GM12872 (cell line): ENCODE measurements at regions not wholly inside any gene's neighbourhood (a gene's known extent, or its start where the extent isn't known, plus 50 kb on each side); places are given as distances from the start of the nearest gene placed in this dataset.

Experiments
- TF ChIP-seq, protein P1 (sequence below): IDR thresholded peaks from 3 replicates; pipeline ENCODE4 v1.5.1; 2011; ENCODE audit warnings: low read depth, mild to moderate bottlenecking, low read length, moderate library complexity; ENCODE audit not compliant: insufficient read depth

DNA sequence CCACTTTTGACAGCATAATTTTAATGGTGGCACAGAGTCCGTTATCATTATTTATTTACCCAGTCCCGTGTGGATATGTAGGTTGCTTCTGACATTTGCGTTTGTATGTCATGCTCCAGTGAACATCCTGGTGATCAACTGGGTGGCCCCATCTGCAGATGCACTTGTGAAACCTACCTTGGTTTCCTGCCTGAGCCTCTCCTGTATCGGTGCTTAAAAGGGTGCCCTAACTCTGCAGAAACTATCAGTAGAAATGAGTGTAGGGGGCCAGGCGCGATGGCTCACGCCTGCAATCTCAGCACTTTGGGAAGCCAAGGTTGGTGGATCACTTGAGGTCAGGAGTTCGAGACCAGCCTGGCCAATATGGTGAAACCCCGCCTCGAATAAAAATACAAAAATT, 92.1 kb upstream of the IER5L start:
- TF ChIP-seq, protein P1, sequence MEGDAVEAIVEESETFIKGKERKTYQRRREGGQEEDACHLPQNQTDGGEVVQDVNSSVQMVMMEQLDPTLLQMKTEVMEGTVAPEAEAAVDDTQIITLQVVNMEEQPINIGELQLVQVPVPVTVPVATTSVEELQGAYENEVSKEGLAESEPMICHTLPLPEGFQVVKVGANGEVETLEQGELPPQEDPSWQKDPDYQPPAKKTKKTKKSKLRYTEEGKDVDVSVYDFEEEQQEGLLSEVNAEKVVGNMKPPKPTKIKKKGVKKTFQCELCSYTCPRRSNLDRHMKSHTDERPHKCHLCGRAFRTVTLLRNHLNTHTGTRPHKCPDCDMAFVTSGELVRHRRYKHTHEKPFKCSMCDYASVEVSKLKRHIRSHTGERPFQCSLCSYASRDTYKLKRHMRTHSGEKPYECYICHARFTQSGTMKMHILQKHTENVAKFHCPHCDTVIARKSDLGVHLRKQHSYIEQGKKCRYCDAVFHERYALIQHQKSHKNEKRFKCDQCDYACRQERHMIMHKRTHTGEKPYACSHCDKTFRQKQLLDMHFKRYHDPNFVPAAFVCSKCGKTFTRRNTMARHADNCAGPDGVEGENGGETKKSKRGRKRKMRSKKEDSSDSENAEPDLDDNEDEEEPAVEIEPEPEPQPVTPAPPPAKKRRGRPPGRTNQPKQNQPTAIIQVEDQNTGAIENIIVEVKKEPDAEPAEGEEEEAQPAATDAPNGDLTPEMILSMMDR = no peak

DNA sequence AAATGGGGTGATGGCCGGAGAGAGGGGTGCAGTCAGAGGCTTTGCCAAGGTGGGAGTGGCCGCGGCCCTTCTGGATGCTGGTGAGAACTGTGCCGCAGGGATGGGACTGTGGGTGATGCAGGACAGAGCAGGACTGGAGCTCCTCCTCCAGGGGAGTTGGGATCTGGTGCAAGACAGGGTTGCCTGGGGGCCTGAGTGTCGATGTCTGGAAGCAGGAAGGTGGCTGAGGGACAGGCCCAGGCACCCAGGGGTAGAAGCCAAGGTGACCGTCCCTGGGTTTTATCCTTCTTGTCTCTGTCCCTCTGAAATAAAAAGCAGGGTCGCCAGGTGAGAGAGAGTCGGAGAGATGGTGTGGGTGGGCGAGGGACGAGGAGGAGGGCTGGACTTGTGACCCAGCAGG, 89.1 kb upstream of the IER5L start:
- TF ChIP-seq, protein P1 = no peak

DNA sequence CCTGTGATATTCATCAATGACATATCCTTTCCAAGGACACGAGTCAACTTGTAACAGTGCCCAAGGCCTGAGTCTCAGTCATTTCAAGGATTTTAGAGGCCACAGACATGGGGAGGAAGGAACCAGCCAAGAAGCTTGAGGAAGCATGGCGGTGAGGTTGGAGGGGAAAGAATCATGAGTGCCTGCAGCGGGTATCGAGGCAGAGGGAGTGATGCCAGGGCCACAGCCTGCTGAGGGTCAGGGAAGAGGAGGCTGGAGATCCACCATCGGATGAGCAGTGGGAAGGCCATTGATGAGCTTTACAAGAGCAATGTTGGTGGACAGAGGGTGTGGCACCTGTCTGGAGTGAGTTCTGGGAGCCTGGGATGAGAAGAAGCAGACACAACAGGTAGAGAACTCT, 88.5 kb upstream of the IER5L start:
- TF ChIP-seq, protein P1 = no peak

DNA sequence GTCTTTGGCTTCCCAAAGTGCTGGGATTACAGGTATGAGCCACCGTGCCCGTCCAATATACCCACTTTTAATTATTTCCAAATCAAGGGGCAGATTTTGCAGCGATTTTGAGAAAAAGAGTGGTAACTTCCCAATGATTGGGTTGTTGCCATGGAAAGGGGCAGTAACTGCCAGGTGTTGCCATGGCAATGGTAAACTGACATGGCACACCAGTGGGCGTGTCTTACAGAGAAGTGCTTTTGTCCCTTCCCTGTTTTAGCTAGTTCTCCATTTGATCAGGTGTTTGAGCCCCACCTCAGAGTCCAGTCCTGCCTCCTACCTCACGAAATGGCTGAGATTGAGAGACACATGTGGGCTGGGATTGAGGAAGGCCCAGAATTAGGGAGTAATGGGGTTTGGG, 86.3 kb upstream of the IER5L start:
- TF ChIP-seq, protein P1 = no peak

DNA sequence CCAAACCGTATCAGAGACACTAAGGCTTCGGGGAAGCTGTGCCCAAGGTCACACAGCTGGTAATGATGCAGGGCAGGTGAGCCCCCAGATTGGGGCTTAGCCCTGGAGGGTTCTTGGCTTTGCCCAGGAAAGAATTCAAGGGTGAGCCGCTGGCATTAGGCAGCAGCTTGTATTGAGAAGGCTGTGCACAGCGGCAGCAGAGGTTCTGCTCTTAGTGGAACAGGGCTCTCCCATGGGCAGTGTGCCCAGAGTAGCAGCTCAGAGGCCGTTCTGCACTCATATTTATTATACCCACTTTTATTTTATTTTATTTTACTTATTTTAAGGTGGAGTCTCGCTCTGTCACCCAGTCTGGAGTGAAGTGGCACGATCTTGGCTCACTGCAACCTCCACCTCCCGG, 85.8 kb upstream of the IER5L start:
- TF ChIP-seq, protein P1 = no peak

DNA sequence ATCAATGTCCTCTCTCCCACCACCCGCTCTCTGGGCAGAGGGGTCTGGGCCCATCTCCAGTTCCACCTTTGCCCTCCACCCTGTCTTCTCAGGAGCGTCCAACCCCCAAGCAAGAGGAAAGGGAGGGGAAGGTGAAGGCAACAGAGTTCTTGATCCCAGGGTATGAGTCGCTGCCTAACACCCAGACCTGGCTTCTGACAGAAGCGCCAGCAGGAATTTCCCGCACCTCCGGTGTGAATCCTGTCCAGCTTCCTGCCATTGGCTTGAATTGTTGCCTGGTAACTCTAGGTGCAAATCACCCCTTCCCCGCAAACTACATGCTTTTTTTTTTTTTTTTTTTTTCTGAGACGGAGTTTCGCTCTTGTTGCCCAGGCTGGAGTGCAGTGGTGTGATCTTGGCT, 84.2 kb upstream of the IER5L start:
- TF ChIP-seq, protein P1 = no peak

DNA sequence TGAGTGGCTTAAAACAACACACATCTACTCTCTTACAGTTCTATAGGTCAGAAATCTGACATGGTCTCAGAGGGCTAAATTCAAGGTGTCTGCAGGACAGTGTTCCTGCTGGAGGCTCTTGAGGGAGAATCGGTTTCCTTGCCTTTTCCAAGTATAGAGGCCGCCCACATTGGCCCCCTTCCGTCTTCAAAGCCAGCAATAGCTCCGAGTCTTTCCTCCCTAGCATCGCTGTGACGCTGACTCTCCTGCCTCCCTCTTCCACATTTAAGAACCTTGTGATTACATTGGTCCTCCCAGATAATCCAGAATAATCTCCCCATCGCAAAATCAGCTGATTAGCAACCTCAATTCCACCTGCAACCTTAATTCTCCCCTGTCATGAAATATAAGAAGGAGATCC, 81.3 kb upstream of the IER5L start:
- TF ChIP-seq, protein P1 = no peak

DNA sequence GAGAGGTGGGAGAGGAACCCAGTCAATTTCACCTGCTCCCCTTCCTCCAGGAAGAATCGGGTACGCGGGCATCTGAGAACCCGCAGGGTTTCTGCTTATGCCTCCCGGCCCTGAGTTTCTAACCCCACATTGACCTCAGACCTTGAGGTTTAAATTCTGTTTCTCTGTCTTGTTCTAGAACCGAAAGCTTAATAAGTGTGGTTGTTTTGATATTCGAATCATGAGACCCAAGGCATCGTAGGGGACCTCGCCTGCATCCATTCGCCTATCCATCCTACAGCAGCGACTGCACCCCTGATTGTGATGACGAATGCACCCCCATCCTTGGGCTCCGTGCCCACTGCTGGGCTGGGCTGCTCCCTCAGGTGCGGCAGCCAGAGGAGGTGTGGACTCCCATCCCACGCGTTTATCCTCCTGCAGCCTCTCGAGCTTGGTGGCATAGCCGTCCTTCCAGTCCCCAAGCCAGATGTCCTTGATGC, 80.8 kb upstream of the IER5L start:
- TF ChIP-seq, protein P1 = no peak
